Neural progenitor cell (in vitro differentiated cells): ENCODE measurements at regions not wholly inside any gene's neighbourhood (a gene's known extent, or its start where the extent isn't known, plus 50 kb on each side); places are given as distances from the start of the nearest gene placed in this dataset.

Experiments used
- DNase-seq: peaks from one replicate; pipeline ENCODE4 v3.0.0-alpha.2; 2016; ENCODE audit warnings: low spot score
- H2AFZ ChIP-seq: fragments of 200-600 bp; sonication (generic); replicated peaks from 2 replicates; pipeline ENCODE4 v1.6.1; 2016; ENCODE audit warnings: antibody characterized with exemption
- H3F3A ChIP-seq: fragments of 200-600 bp; sonication (generic); 2 replicates; pipeline ENCODE4 v1.6.1; 2016; ENCODE audit warnings: antibody characterized with exemption, low read depth
- H3K27ac ChIP-seq: fragments of 200-600 bp; sonication (generic); 2 replicates; pipeline ENCODE4 v1.5.1; 2016; ENCODE audit warnings: mild to moderate bottlenecking
- H3K27me3 ChIP-seq: fragments of 200-600 bp; sonication (generic); 2 replicates; pipeline ENCODE4 v1.6.1; 2016; ENCODE audit warnings: mild to moderate bottlenecking, moderate library complexity
- H3K36me3 ChIP-seq: fragments of 200-600 bp; sonication (generic); 2 replicates; pipeline ENCODE4 v1.5.1; 2016
- H3K4me1 ChIP-seq: fragments of 200-600 bp; sonication (generic); 2 replicates; pipeline ENCODE4 v1.6.1; 2016; ENCODE audit warnings: mixed run types
- H3K4me2 ChIP-seq: fragments of 200-600 bp; sonication (generic); 2 replicates; pipeline ENCODE4 v1.6.1; 2016
- H3K4me3 ChIP-seq: fragments of 200-600 bp; sonication (generic); 2 replicates; pipeline ENCODE4 v1.5.1; 2016
- H3K79me2 ChIP-seq: fragments of 200-600 bp; sonication (generic); 2 replicates; pipeline ENCODE4 v1.6.1; 2016; ENCODE audit warnings: low read depth
- H3K9ac ChIP-seq: fragments of 200-600 bp; sonication (generic); 2 replicates; pipeline ENCODE4 v1.6.1; 2016
- H3K9me3 ChIP-seq: fragments of 200-600 bp; sonication (generic); 2 replicates; pipeline ENCODE4 v1.5.1; 2016; ENCODE audit warnings: low read depth
- H4K20me1 ChIP-seq: fragments of 200-600 bp; sonication (generic); 2 replicates; pipeline ENCODE4 v1.6.1; 2016; ENCODE audit warnings: low read depth
- H3K27ac Mint-ChIP-seq: 3 replicates; pipeline ENCODE4 v1.8.0; 2021; ENCODE audit warnings: mixed read lengths
- H3K27me3 Mint-ChIP-seq: 2 replicates; pipeline ENCODE4 v1.8.0; 2022; ENCODE audit warnings: low read depth, mild to moderate bottlenecking, inconsistent platforms, moderate library complexity, mixed read lengths; ENCODE audit not compliant: insufficient read depth
- H3K36me3 Mint-ChIP-seq: 3 replicates; pipeline ENCODE4 v1.8.0; 2021; ENCODE audit warnings: mixed read lengths
- H3K4me1 Mint-ChIP-seq: 3 replicates; pipeline ENCODE4 v1.8.0; 2021; ENCODE audit warnings: mixed read lengths
- H3K4me3 Mint-ChIP-seq: 3 replicates; pipeline ENCODE4 v1.8.0; 2021; ENCODE audit warnings: mild to moderate bottlenecking, moderate library complexity, mixed read lengths
- H3K9me3 Mint-ChIP-seq: 3 replicates; pipeline ENCODE4 v1.8.0; 2020; ENCODE audit warnings: mixed read lengths
- CTCF ChIP-seq: fragments of 200-600 bp; sonication (generic); IDR thresholded peaks from 2 replicates; pipeline ENCODE4 v1.5.1; 2017; ENCODE audit warnings: antibody characterized with exemption, mild to moderate bottlenecking
- EZH2 ChIP-seq: fragments of 200-600 bp; sonication (generic); IDR thresholded peaks from 2 replicates; pipeline ENCODE4 v1.6.1; 2017; ENCODE audit warnings: antibody characterized with exemption, mild to moderate bottlenecking, moderate library complexity
- EZH2phosphoT487 ChIP-seq: fragments of 200-600 bp; sonication (generic); IDR thresholded peaks from 2 replicates; pipeline ENCODE4 v1.6.1; 2017; ENCODE audit warnings: antibody characterized with exemption

GRCh38 chr5:128695791-128696530 lies 157.9 kb upstream of the FBN2 start:
- DNase-seq: peak; percentile 44
- Histone ChIP-seq H3F3A (no peaks in the 10 kb centered on the region), H3K9ac (no peak overlapping the region), H3K4me1 (peaks cover 22% of the 10 kb centered on the region), H4K20me1 (no peaks in the 10 kb centered on the region), H3K36me3 (no peaks in the 10 kb centered on the region), H2AFZ (peak overlapping the region; percentile 45), H3K4me3 (no peak overlapping the region), H3K9me3 (no peaks in the 10 kb centered on the region), H3K4me2 (no peak overlapping the region), H3K79me2 (no peaks in the 10 kb centered on the region), H3K27me3 (no peaks in the 10 kb centered on the region), H3K27ac (no peak overlapping the region)
- Mint-ChIP-seq H3K4me3 (no peak overlapping the region), H3K36me3 (no peaks in the 10 kb centered on the region), H3K9me3 (no peaks in the 10 kb centered on the region), H3K4me1 (peaks cover 11% of the 10 kb centered on the region), H3K27me3 (no peaks in the 10 kb centered on the region), H3K27ac (no peak overlapping the region)
- TF ChIP-seq EZH2 (no peak), CTCF (peak; percentile 68)

- Mint-ChIP-seq H3K9me3 (no peaks in the 10 kb centered on the region), H3K27ac (no peak overlapping the region), H3K27me3 (no peaks in the 10 kb centered on the region), H3K4me3 (no peak overlapping the region), H3K36me3 (no peaks in the 10 kb centered on the region), H3K4me1 (peaks cover 18% of the 10 kb centered on the region)
- Histone ChIP-seq H3K27me3 (no peaks in the 10 kb centered on the region), H3K27ac (no peak overlapping the region), H3K4me3 (no peak overlapping the region), H3F3A (no peaks in the 10 kb centered on the region), H3K4me2 (no peak overlapping the region), H3K4me1 (peaks cover 22% of the 10 kb centered on the region), H4K20me1 (no peaks in the 10 kb centered on the region), H3K79me2 (no peaks in the 10 kb centered on the region), H3K36me3 (no peaks in the 10 kb centered on the region), H3K9ac (no peak overlapping the region), H2AFZ (no peak overlapping the region), H3K9me3 (no peaks in the 10 kb centered on the region)
- TF ChIP-seq EZH2phosphoT487: no peak
- TF ChIP-seq EZH2: no peak
- TF ChIP-seq CTCF: no peak
- no peak for DNase-seq
Observed at GRCh38 chr5:128701301-128701700, 163.3 kb upstream of the FBN2 start.

- Mint-ChIP-seq H3K27me3 (no peaks in the 10 kb centered on the region), H3K4me3 (no peak overlapping the region), H3K27ac (no peak overlapping the region), H3K9me3 (no peaks in the 10 kb centered on the region), H3K4me1 (peaks cover 18% of the 10 kb centered on the region), H3K36me3 (no peaks in the 10 kb centered on the region)
- H2AFZ ChIP-seq: no peak overlapping the region
- TF ChIP-seq EZH2phosphoT487 (no peak), EZH2 (no peak), CTCF (no peak)
- H3K79me2 ChIP-seq: no peaks in the 10 kb centered on the region
- no peak overlapping the region for H3K27ac ChIP-seq
- no peak overlapping the region for H3K4me3 ChIP-seq
- H3K9ac ChIP-seq: no peak overlapping the region
- H3K4me2 ChIP-seq: no peak overlapping the region
- H3F3A ChIP-seq: no peaks in the 10 kb centered on the region
- H3K27me3 ChIP-seq: no peaks in the 10 kb centered on the region
- DNase-seq: no peak
- H3K36me3 ChIP-seq: no peaks in the 10 kb centered on the region
- no peaks in the 10 kb centered on the region for H3K9me3 ChIP-seq
- no peaks in the 10 kb centered on the region for H4K20me1 ChIP-seq
- peaks cover 22% of the 10 kb centered on the region for H3K4me1 ChIP-seq
Observed at GRCh38 chr5:128703322-128703721, 165.3 kb upstream of the FBN2 start.
